Trophoblast cell (in vitro differentiated cells and primary cell): ENCODE measurements at regions not wholly inside any gene's neighbourhood (a gene's known extent, or its start where the extent isn't known, plus 50 kb on each side); places are given as distances from the start of the nearest gene placed in this dataset.

Experiments used
- DNase-seq, 2 donors: peaks; one replicate each; pipeline ENCODE4 v3.0.0-alpha.2; 2016
- H2AFZ ChIP-seq: 2 replicates; pipeline ENCODE4 v1.6.1; 2013; ENCODE audit warnings: low read length, moderate library complexity, mild to moderate bottlenecking; ENCODE audit not compliant: insufficient read depth, poor library complexity
- H2AK5ac ChIP-seq: 2 replicates; pipeline ENCODE4 v1.6.1; 2013; ENCODE audit warnings: mild to moderate bottlenecking, low read length
- H2BK120ac ChIP-seq: 2 replicates; pipeline ENCODE4 v1.6.1; 2013; ENCODE audit warnings: low read length, mild to moderate bottlenecking, moderate library complexity; ENCODE audit not compliant: insufficient read depth, poor library complexity
- H2BK12ac ChIP-seq: 2 replicates; pipeline ENCODE4 v1.6.1; 2013; ENCODE audit warnings: mild to moderate bottlenecking, low read length, moderate library complexity
- H2BK5ac ChIP-seq: 2 replicates; pipeline ENCODE4 v1.6.1; 2013; ENCODE audit warnings: low read length, low read depth, moderate library complexity, mild to moderate bottlenecking; ENCODE audit not compliant: poor library complexity
- H3K14ac ChIP-seq: 2 replicates; pipeline ENCODE4 v1.6.1; 2013; ENCODE audit warnings: mild to moderate bottlenecking, low read length
- H3K18ac ChIP-seq: 2 replicates; pipeline ENCODE4 v1.6.1; 2013; ENCODE audit warnings: mild to moderate bottlenecking, low read length
- H3K23ac ChIP-seq: 2 replicates; pipeline ENCODE4 v1.6.1; 2013; ENCODE audit warnings: low read length
- H3K27ac ChIP-seq: 2 replicates; pipeline ENCODE4 v1.5.1; 2013; ENCODE audit warnings: low read depth, mild to moderate bottlenecking, inconsistent platforms, low read length, moderate library complexity
- H3K27me3 ChIP-seq: 2 replicates; pipeline ENCODE4 v1.6.1; 2013; ENCODE audit warnings: inconsistent platforms, mild to moderate bottlenecking, low read length, moderate library complexity; ENCODE audit not compliant: insufficient read depth
- H3K36me3 ChIP-seq, 2 experiments: 1 replicate in 1 of 2; 2 replicates in 1 of 2; pipeline ENCODE4 v1.6.1; 2013; ENCODE audit warnings: low read length in 2 of 2, mild to moderate bottlenecking in 2 of 2, moderate library complexity in 1 of 2; ENCODE audit not compliant: insufficient read depth in 2 of 2, control insufficient read depth in 1 of 2
- H3K4ac ChIP-seq: 2 replicates; pipeline ENCODE4 v1.6.1; 2013; ENCODE audit warnings: low read depth, mild to moderate bottlenecking, low read length, moderate library complexity
- H3K4me1 ChIP-seq, 2 experiments: 1 replicate in 1 of 2; 2 replicates in 1 of 2; pipeline ENCODE4 v1.6.1; 2013; ENCODE audit warnings: low read length in 2 of 2, mild to moderate bottlenecking in 2 of 2, moderate library complexity in 1 of 2; ENCODE audit not compliant: insufficient read depth in 2 of 2, control insufficient read depth in 1 of 2
- H3K4me2 ChIP-seq: 2 replicates; pipeline ENCODE4 v1.6.1; 2013; ENCODE audit warnings: inconsistent platforms, mild to moderate bottlenecking, low read length, moderate library complexity
- H3K4me3 ChIP-seq: 2 replicates; pipeline ENCODE4 v1.5.1; 2013; ENCODE audit warnings: mild to moderate bottlenecking, low read depth, low read length, inconsistent platforms
- H3K79me1 ChIP-seq: one replicate; pipeline ENCODE4 v1.6.1; 2013; ENCODE audit warnings: low read length
- H3K79me2 ChIP-seq: 2 replicates; pipeline ENCODE4 v1.6.1; 2013; ENCODE audit warnings: low read length, mild to moderate bottlenecking; ENCODE audit not compliant: control insufficient read depth, insufficient read depth, poor library complexity
- H3K9ac ChIP-seq: 2 replicates; pipeline ENCODE4 v1.6.1; 2013; ENCODE audit warnings: mild to moderate bottlenecking, low read length
- H3K9me3 ChIP-seq: 2 replicates; pipeline ENCODE4 v1.6.1; 2013; ENCODE audit warnings: low read depth, mild to moderate bottlenecking, control low read depth, inconsistent platforms, low read length; ENCODE audit not compliant: insufficient read depth
- H4K12ac ChIP-seq: 2 replicates; pipeline ENCODE4 v1.6.1; 2013; ENCODE audit warnings: low read depth, mild to moderate bottlenecking, low read length, moderate library complexity
- H4K8ac ChIP-seq: 2 replicates; pipeline ENCODE4 v1.6.1; 2013; ENCODE audit warnings: low read depth, mild to moderate bottlenecking, low read length, moderate library complexity
- H4K91ac ChIP-seq: one replicate; pipeline ENCODE4 v1.6.1; 2013; ENCODE audit warnings: low read depth, mild to moderate bottlenecking, low read length, moderate library complexity
- WGBS: extraction: QIAGEN DNeasy Blood & Tissue Kit; methylation state at CpG from one replicate; pipeline ENCODE4 v1.1.7; 2013; ENCODE audit warnings: missing lambda C conversion rate; ENCODE audit not compliant: insufficient read length, insufficient coverage; ENCODE audit errors: extremely low coverage; 5-methylcytosine and 5-hydroxymethylcytosine counted together

GRCh38 chr6:135779213-135779612 is 72.3 kb upstream of the PDE7B start:
- no peaks in the 10 kb centered on the region for H3K79me2 ChIP-seq
- no peak overlapping the region for H3K4me2 ChIP-seq
- H4K8ac ChIP-seq, result no peak overlapping the region
- H3K4me1 ChIP-seq, result no peaks in the 10 kb centered on the region
- WGBS, result no CpG with 5 or more reads among the region's 2 CpGs
- no peaks in the 10 kb centered on the region for H3K36me3 ChIP-seq
- no peaks in the 10 kb centered on the region for H3K79me1 ChIP-seq
- no peaks in the 10 kb centered on the region for H3K27me3 ChIP-seq
- H3K9me3 ChIP-seq, result peaks cover 2% of the 10 kb centered on the region
- no peak overlapping the region for H2AK5ac ChIP-seq
- H2BK120ac ChIP-seq, result no peak overlapping the region
- H2BK12ac ChIP-seq, result no peak overlapping the region
- no peak overlapping the region for H2BK5ac ChIP-seq
- no peak overlapping the region for H3K18ac ChIP-seq
- no peak overlapping the region for H3K4me3 ChIP-seq
- H3K23ac ChIP-seq, result no peak overlapping the region
- H4K91ac ChIP-seq, result no peak overlapping the region
- no peak overlapping the region for H3K14ac ChIP-seq
- no peak overlapping the region for H3K9ac ChIP-seq
- H2AFZ ChIP-seq, result no peak overlapping the region
- no peak for DNase-seq
- H3K27ac ChIP-seq, result no peak overlapping the region
- no peak overlapping the region for H4K12ac ChIP-seq
- H3K4ac ChIP-seq, result no peak overlapping the region

GRCh38 chr6:135780326-135780725 is 71.2 kb upstream of the PDE7B start:
- Histone ChIP-seq H2BK5ac (no peak overlapping the region), H3K4ac (no peak overlapping the region), H3K23ac (no peak overlapping the region), H3K9ac (no peak overlapping the region), H4K12ac (no peak overlapping the region), H3K36me3 (no peaks in the 10 kb centered on the region), H3K9me3 (peaks cover 2% of the 10 kb centered on the region), H3K27me3 (no peaks in the 10 kb centered on the region), H4K91ac (no peak overlapping the region), H3K4me1 (no peaks in the 10 kb centered on the region), H3K14ac (no peak overlapping the region), H2AFZ (no peak overlapping the region), H2BK120ac (no peak overlapping the region), H2AK5ac (no peak overlapping the region), H3K18ac (no peak overlapping the region), H3K79me1 (no peaks in the 10 kb centered on the region), H3K79me2 (no peaks in the 10 kb centered on the region), H4K8ac (no peak overlapping the region), H3K27ac (no peak overlapping the region), H2BK12ac (no peak overlapping the region), H3K4me2 (no peak overlapping the region), H3K4me3 (no peak overlapping the region)
- DNase-seq, result no peak
- WGBS, result no CpG with 5 or more reads among the region's 1 CpG

DNA sequence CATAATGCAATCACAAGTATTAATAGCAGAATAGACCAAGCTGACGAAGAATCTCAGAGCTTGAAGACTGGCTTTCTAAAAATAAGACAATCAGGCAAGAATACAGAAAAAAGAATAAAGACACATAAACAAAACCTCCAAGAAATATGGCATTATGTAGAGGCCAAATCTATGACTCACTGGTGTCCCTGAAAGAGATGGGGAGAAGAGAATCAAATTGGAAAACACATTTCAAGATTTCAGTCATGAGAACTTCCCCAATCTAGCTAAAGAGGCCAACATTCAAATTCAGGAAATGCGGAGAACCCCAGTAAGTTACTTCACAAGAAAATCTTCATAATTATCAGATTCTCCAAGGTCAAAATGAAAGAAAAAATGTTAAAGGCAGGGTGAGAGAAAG is 69.0 kb upstream of the PDE7B start:
- Histone ChIP-seq H2AFZ (no peak overlapping the region), H3K14ac (no peak overlapping the region), H2BK120ac (no peak overlapping the region), H3K18ac (no peak overlapping the region), H3K9ac (no peak overlapping the region), H4K91ac (no peak overlapping the region), H3K4me2 (no peak overlapping the region), H3K79me1 (no peaks in the 10 kb centered on the region), H3K27me3 (no peaks in the 10 kb centered on the region), H3K23ac (no peak overlapping the region), H2BK12ac (no peak overlapping the region), H4K8ac (no peak overlapping the region), H3K9me3 (peaks cover 2% of the 10 kb centered on the region), H3K4ac (no peak overlapping the region), H3K4me3 (no peak overlapping the region), H2BK5ac (no peak overlapping the region), H4K12ac (no peak overlapping the region), H3K79me2 (no peaks in the 10 kb centered on the region), H2AK5ac (no peak overlapping the region), H3K4me1 (no peaks in the 10 kb centered on the region), H3K27ac (no peak overlapping the region), H3K36me3 (no peaks in the 10 kb centered on the region)
- WGBS, result no CpG with 5 or more reads among the region's 2 CpGs
- no peak for DNase-seq

GRCh38 chr6:135784507-135784906 is 67.0 kb upstream of the PDE7B start:
- peaks cover 2% of the 10 kb centered on the region for H3K9me3 ChIP-seq
- H3K4me2 ChIP-seq, result no peak overlapping the region
- no peak overlapping the region for H4K12ac ChIP-seq
- no peak overlapping the region for H3K9ac ChIP-seq
- H2AFZ ChIP-seq, result no peak overlapping the region
- H3K14ac ChIP-seq, result no peak overlapping the region
- no peak overlapping the region for H3K4ac ChIP-seq
- no peak overlapping the region for H3K18ac ChIP-seq
- H2BK12ac ChIP-seq, result no peak overlapping the region
- H3K36me3 ChIP-seq, result no peaks in the 10 kb centered on the region
- H3K27ac ChIP-seq, result no peak overlapping the region
- no peak overlapping the region for H4K91ac ChIP-seq
- no peak overlapping the region for H2AK5ac ChIP-seq
- no peak overlapping the region for H2BK5ac ChIP-seq
- no peaks in the 10 kb centered on the region for H3K4me1 ChIP-seq
- H3K23ac ChIP-seq, result no peak overlapping the region
- no peak overlapping the region for H3K4me3 ChIP-seq
- no peak for DNase-seq
- H2BK120ac ChIP-seq, result no peak overlapping the region
- H3K27me3 ChIP-seq, result no peaks in the 10 kb centered on the region
- no peaks in the 10 kb centered on the region for H3K79me1 ChIP-seq
- no CpG with 5 or more reads among the region's 2 CpGs for WGBS
- no peak overlapping the region for H4K8ac ChIP-seq
- H3K79me2 ChIP-seq, result no peaks in the 10 kb centered on the region
